ENCODE measurements at regions not wholly inside any gene's neighbourhood (a gene's known extent, or its start where the extent isn't known, plus 50 kb on each side); places are given as distances from the start of the nearest gene placed in this dataset.

DNA sequence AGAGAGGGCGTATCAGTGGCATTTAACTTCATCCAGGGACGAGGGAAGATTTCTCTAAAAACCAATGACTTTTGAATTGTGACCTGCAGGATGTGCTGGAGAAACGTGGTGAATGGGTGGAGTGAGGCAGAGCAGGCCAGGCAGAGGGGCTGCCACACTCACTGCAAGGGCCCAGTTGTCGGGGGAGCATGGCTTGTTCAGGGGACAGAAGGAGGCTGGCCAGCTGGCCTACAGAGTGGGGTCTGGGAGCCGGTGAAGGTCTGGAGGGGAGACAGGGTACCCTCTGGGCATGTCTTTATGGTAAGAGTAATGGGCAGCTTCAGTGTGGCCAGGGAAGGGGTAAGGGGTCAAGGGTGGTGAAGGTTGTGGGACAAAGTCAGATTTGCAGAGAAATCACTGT lies 225.2 kb upstream of the RGMA start:
- intact Hi-C loops (cut with DNase I; ENCODE audit: low total_unique reads), result no loop called here
- Histone ChIP-seq H3K36me3 (no peaks in the 10 kb centered on the region), H3K4me3 (no peak overlapping the region), H3K4me1 (no peaks in the 10 kb centered on the region), H3K9me3 (no peaks in the 10 kb centered on the region), H3K27me3 (replicated peaks in 1 of 7) (peaks cover 0 to 14% (median 0%) of the 10 kb centered on the region in 7 donors), H3K27ac (no peak overlapping the region)
- WGBS, 5 donors, result 81 to 92% (median 83%) methylated on average over 5 of the region's 5 CpGs
- no peak for DNase-seq
- TF ChIP-seq POLR2AphosphoS5 (IDR thresholded peaks at IDR 0.05) (no peak), POLR2A (IDR thresholded peaks at IDR 0.05) (no peak)
- TF ChIP-seq, protein P1, sequence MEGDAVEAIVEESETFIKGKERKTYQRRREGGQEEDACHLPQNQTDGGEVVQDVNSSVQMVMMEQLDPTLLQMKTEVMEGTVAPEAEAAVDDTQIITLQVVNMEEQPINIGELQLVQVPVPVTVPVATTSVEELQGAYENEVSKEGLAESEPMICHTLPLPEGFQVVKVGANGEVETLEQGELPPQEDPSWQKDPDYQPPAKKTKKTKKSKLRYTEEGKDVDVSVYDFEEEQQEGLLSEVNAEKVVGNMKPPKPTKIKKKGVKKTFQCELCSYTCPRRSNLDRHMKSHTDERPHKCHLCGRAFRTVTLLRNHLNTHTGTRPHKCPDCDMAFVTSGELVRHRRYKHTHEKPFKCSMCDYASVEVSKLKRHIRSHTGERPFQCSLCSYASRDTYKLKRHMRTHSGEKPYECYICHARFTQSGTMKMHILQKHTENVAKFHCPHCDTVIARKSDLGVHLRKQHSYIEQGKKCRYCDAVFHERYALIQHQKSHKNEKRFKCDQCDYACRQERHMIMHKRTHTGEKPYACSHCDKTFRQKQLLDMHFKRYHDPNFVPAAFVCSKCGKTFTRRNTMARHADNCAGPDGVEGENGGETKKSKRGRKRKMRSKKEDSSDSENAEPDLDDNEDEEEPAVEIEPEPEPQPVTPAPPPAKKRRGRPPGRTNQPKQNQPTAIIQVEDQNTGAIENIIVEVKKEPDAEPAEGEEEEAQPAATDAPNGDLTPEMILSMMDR (IDR thresholded peaks at IDR 0.05 in 8 of 11, conservative IDR thresholded peaks at IDR 0.05 in 3 of 11), result no peak

DNA sequence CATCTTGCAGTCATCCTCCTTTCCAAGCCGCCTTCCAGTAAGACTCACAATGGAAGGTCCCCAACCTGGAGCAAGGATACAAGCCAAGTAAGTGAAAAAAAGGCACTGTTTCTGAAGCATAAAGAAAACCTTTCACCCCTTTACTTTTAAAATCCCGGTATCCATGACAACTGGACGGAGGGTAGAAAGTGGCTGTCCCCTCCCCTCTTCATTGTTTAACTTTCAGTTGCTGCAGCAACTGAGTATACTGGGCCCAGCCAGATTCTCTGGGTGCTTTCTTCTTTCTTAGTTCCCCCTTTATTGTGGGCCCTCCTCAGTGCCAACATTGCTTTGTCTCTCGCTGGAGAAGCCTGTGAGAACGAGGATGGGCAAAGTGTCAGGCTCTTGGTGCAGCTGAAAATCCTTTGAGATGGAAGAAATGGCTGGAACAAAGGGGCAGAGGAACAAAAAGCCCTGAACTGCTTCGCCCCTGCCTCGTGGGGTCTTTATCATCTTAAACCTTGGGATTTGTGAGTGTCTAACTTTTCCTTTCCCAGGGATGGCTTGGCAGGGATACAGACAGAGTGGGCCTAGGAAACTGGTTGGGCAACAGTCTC lies 224.0 kb upstream of the RGMA start:
- H3K27me3 ChIP-seq (replicated peaks in 1 of 7), result peaks cover 0 to 10% (median 0%) of the 10 kb centered on the region in 7 donors
- WGBS, 5 donors, result 71 to 81% (median 78%) methylated on average over 7 of the region's 7 CpGs
- H3K36me3 ChIP-seq, result no peaks in the 10 kb centered on the region
- no peak overlapping the region for H3K27ac ChIP-seq
- intact Hi-C loops (cut with DNase I; ENCODE audit: low total_unique reads), result no loop called here
- TF ChIP-seq, protein P1 (IDR thresholded peaks at IDR 0.05 in 8 of 11, conservative IDR thresholded peaks at IDR 0.05 in 3 of 11), result no peak
- TF ChIP-seq POLR2AphosphoS5 (IDR thresholded peaks at IDR 0.05) (no peak), POLR2A (IDR thresholded peaks at IDR 0.05) (no peak)
- H3K4me3 ChIP-seq, result no peak overlapping the region
- DNase-seq, result no peak
- no peaks in the 10 kb centered on the region for H3K4me1 ChIP-seq
- H3K9me3 ChIP-seq, result no peaks in the 10 kb centered on the region

DNA sequence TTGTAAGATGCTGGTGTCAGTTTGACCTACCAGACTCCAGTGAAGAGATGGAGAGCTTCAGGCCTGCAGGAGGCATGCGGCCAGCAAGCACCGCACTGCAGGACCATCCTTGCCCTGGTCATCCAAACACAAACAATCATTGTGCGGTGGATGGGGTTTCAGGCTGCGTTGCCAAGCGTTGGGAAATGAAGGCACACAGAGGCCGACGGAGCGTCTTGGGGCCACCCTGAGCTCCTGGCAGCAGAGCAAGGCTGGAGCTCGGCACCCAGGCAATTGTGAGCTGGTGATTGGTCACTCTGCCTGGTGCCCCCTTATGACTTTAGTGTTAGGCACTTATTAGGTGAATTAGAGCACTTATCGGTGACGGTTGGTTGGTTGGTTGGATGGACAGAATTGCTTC lies 222.6 kb upstream of the RGMA start:
- no peak overlapping the region for H3K4me3 ChIP-seq
- no peaks in the 10 kb centered on the region for H3K9me3 ChIP-seq
- no peak overlapping the region for H3K27ac ChIP-seq
- no peaks in the 10 kb centered on the region for H3K4me1 ChIP-seq
- 81 to 92% (median 84%) methylated on average over 11 of the region's 11 CpGs for WGBS, 5 donors
- no peak for TF ChIP-seq POLR2AphosphoS5 (IDR thresholded peaks at IDR 0.05)
- TF ChIP-seq, protein P1 (IDR thresholded peaks at IDR 0.05 in 8 of 11, conservative IDR thresholded peaks at IDR 0.05 in 3 of 11), result no peak
- TF ChIP-seq POLR2A (IDR thresholded peaks at IDR 0.05), result no peak
- no peak for DNase-seq
- intact Hi-C loops (cut with DNase I; ENCODE audit: low total_unique reads), result no loop called here
- H3K27me3 ChIP-seq (replicated peaks in 1 of 7), result peaks cover 0 to 5% (median 0%) of the 10 kb centered on the region in 7 donors
- no peaks in the 10 kb centered on the region for H3K36me3 ChIP-seq

DNA sequence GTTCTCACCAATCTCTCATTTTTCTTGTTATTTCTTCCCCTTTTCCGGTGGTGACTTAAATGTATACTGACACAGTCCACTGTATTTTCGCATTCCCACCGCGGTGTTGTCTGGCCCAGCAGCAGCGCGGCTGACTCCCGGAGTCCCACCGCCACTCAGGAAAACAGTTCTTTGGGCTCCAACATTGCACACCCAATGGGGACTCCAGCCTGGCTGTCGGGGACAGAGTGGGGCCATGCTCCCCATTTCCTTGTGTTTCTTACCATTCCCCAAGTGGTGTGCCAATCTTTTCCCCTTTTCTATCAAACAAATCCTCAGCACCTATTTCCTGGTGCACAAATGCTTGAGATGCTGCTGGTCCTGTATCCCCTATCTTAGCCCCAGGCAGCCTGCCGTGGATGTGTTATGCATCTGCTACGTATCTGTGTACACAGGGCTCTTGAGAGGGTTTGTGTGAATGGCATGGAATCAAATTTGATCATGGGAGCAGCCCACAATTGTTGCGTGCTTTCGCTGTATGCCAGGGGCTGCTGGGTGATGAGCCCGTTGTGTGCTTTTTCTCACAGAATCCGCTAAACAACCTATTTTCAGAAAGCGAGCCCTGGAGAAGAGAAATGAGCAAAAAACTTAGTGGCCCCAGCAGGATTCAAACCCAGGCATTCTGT lies 219.1 kb upstream of the RGMA start:
- intact Hi-C loops (cut with DNase I; ENCODE audit: low total_unique reads), result no loop called here
- TF ChIP-seq POLR2AphosphoS5 (IDR thresholded peaks at IDR 0.05) (no peak), POLR2A (IDR thresholded peaks at IDR 0.05) (no peak)
- TF ChIP-seq, protein P1 (IDR thresholded peaks at IDR 0.05 in 8 of 11, conservative IDR thresholded peaks at IDR 0.05 in 3 of 11), result no peak

More for the DNA sequence above, 219.1 kb upstream of the RGMA start:
- H3K27me3 ChIP-seq (replicated peaks in 1 of 7), result peaks cover 0 to 6% (median 0%) of the 10 kb centered on the region in 7 donors
- 90 to 98% (median 93%) methylated on average over 16 of the region's 16 CpGs for WGBS, 5 donors
- H3K4me1 ChIP-seq, result no peaks in the 10 kb centered on the region
- H3K4me3 ChIP-seq, result no peak overlapping the region
- H3K27ac ChIP-seq, result no peak overlapping the region
- no peak for DNase-seq
- no peaks in the 10 kb centered on the region for H3K9me3 ChIP-seq
- no peaks in the 10 kb centered on the region for H3K36me3 ChIP-seq

All from spleen (tissue), 11 donors.